ENCODE measurements at regions not wholly inside any gene's neighbourhood (a gene's known extent, or its start where the extent isn't known, plus 50 kb on each side); places are given as distances from the start of the nearest gene placed in this dataset.

DNA sequence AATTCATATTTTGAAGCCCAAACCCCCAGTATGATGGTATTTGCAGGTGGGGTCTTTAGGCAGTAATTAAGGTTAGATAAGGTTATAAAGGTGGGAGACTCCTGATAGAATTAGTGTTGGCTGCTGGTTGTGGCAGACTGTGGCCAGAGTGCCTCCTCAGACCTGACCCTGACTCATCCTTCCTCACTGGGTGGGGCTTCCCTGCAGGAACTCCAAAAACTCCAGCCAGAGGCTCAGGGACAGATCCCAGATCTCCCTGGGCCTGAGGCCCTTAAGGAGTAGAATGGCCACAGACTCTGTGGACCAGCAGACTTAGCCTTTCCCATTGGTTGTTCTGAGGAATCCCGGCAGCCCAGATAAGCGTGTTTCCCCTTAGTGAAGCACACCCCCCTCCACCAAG, 463.0 kb upstream of the CPEB2 start:
- Mint-ChIP-seq H3K4me1 (ENCODE audit: low read depth, unreplicated experiment) (no peaks in the 10 kb centered on the region), H3K4me3 (ENCODE audit: unreplicated experiment) (no peak overlapping the region), H3K36me3 (ENCODE audit: unreplicated experiment) (no peaks in the 10 kb centered on the region), H3K9me3 (ENCODE audit: unreplicated experiment) (peaks cover 1% of the 10 kb centered on the region), H3K27me3 (ENCODE audit: unreplicated experiment) (peaks cover 2% of the 10 kb centered on the region), H3K27ac (ENCODE audit: unreplicated experiment) (no peak overlapping the region)
- DNase-seq = no peak
- TF ChIP-seq, protein P1, sequence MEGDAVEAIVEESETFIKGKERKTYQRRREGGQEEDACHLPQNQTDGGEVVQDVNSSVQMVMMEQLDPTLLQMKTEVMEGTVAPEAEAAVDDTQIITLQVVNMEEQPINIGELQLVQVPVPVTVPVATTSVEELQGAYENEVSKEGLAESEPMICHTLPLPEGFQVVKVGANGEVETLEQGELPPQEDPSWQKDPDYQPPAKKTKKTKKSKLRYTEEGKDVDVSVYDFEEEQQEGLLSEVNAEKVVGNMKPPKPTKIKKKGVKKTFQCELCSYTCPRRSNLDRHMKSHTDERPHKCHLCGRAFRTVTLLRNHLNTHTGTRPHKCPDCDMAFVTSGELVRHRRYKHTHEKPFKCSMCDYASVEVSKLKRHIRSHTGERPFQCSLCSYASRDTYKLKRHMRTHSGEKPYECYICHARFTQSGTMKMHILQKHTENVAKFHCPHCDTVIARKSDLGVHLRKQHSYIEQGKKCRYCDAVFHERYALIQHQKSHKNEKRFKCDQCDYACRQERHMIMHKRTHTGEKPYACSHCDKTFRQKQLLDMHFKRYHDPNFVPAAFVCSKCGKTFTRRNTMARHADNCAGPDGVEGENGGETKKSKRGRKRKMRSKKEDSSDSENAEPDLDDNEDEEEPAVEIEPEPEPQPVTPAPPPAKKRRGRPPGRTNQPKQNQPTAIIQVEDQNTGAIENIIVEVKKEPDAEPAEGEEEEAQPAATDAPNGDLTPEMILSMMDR (IDR thresholded peaks at IDR 0.05; ENCODE audit: partially characterized antibody, unreplicated experiment) = no peak

DNA sequence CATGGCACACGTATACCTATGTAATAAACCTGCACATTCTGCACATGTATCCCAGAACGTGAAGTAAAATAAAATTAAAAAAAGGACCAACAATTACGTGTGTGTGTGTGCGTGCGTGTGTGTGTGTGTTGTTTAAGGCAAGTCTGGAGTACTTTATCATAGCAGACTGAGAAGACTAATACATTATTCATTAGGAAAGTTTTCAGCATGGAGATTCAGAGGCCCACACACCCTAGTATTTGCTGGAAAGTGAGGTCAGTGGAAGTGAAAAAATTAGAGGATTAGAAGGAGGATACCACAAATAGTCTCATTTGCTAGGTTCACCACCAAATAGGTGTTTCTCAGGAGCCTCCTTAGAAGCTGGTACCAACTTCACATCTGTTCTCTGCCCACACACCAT, 457.1 kb upstream of the CPEB2 start:
- no peaks in the 10 kb centered on the region for H3K27me3 Mint-ChIP-seq (ENCODE audit: unreplicated experiment)
- no peak overlapping the region for H3K27ac Mint-ChIP-seq (ENCODE audit: unreplicated experiment)
- H3K4me1 Mint-ChIP-seq (ENCODE audit: low read depth, unreplicated experiment) = no peaks in the 10 kb centered on the region
- no peak overlapping the region for H3K4me3 Mint-ChIP-seq (ENCODE audit: unreplicated experiment)
- DNase-seq = no peak
- H3K9me3 Mint-ChIP-seq (ENCODE audit: unreplicated experiment) = peaks cover 1% of the 10 kb centered on the region
- no peaks in the 10 kb centered on the region for H3K36me3 Mint-ChIP-seq (ENCODE audit: unreplicated experiment)
- TF ChIP-seq, protein P1 (IDR thresholded peaks at IDR 0.05; ENCODE audit: partially characterized antibody, unreplicated experiment) = no peak

DNA sequence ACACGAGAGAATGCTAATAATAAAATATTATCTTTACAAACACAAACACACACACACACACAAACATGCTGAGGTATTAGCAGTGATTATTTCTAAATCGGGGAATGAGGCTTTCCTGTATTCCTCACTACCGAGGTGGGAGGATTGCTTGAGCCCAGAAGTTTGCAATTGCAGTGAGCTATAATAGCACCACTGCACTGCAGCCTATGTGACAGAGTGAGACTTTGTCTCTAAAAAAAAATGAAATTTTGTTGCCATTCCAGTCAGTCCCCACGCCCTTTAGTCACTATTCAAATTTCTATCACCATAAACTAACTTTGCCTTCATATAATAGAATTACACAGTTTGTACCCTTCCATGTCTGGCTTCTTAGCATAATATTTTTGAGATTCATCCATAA, 456.5 kb upstream of the CPEB2 start:
- TF ChIP-seq, protein P1 (IDR thresholded peaks at IDR 0.05; ENCODE audit: partially characterized antibody, unreplicated experiment) = no peak
- DNase-seq = no peak
- no peaks in the 10 kb centered on the region for H3K27me3 Mint-ChIP-seq (ENCODE audit: unreplicated experiment)
- H3K9me3 Mint-ChIP-seq (ENCODE audit: unreplicated experiment) = peaks cover 1% of the 10 kb centered on the region
- no peaks in the 10 kb centered on the region for H3K4me1 Mint-ChIP-seq (ENCODE audit: low read depth, unreplicated experiment)
- H3K36me3 Mint-ChIP-seq (ENCODE audit: unreplicated experiment) = no peaks in the 10 kb centered on the region
- H3K4me3 Mint-ChIP-seq (ENCODE audit: unreplicated experiment) = no peak overlapping the region
- H3K27ac Mint-ChIP-seq (ENCODE audit: unreplicated experiment) = no peak overlapping the region

DNA sequence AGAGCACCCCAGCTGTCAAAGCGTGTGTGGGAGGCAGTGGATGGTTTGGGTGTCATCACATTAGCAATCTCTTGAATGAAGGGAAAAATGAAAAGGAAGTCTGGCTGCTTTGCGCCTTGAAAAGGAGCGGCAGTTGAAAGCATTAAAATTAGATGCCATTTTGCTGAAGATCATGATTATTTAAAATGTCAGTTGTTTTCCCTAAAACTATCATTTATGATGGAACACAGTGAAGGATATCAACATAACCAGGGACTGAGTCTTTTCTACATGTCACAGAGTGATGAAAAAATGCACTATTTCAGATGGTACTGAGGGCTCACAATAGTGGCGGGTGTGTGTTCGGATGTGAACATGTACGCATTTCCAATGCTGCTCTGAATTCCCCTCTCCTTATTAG, 450.2 kb upstream of the CPEB2 start:
- H3K27me3 Mint-ChIP-seq (ENCODE audit: unreplicated experiment) = no peaks in the 10 kb centered on the region
- no peaks in the 10 kb centered on the region for H3K4me1 Mint-ChIP-seq (ENCODE audit: low read depth, unreplicated experiment)
- H3K9me3 Mint-ChIP-seq (ENCODE audit: unreplicated experiment) = no peaks in the 10 kb centered on the region
- H3K4me3 Mint-ChIP-seq (ENCODE audit: unreplicated experiment) = no peak overlapping the region
- H3K36me3 Mint-ChIP-seq (ENCODE audit: unreplicated experiment) = no peaks in the 10 kb centered on the region
- no peak overlapping the region for H3K27ac Mint-ChIP-seq (ENCODE audit: unreplicated experiment)
- DNase-seq = no peak
- TF ChIP-seq, protein P1 (IDR thresholded peaks at IDR 0.05; ENCODE audit: partially characterized antibody, unreplicated experiment) = no peak

DNA sequence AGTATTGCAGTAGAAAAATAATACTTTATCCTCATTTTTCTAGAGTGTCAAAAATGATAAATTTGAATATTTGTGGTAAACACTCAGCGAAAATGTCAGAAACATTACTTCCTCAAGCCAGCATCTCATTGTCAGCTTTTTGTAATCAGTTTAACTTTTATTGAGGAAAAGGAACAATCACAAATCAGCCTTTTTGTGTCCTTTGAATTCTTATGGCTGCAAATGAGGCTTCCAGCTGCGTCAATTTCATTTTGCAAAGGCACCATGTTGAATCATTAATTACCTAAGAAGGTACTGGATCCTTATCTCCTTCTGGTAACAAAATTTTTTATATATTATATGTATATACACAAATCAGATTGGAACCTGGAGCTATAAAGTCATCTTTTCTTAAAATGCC, 442.6 kb upstream of the CPEB2 start:
- DNase-seq = no peak
- Mint-ChIP-seq H3K36me3 (ENCODE audit: unreplicated experiment) (no peaks in the 10 kb centered on the region), H3K4me1 (ENCODE audit: low read depth, unreplicated experiment) (no peaks in the 10 kb centered on the region), H3K9me3 (ENCODE audit: unreplicated experiment) (no peaks in the 10 kb centered on the region), H3K4me3 (ENCODE audit: unreplicated experiment) (no peak overlapping the region), H3K27me3 (ENCODE audit: unreplicated experiment) (peaks cover 3% of the 10 kb centered on the region), H3K27ac (ENCODE audit: unreplicated experiment) (no peak overlapping the region)
- TF ChIP-seq, protein P1 (IDR thresholded peaks at IDR 0.05; ENCODE audit: partially characterized antibody, unreplicated experiment) = no peak

Measured in glutamatergic neuron (in vitro differentiated cells).